IgD-negative memory B cell (primary cell): ENCODE measurements at regions not wholly inside any gene's neighbourhood (a gene's known extent, or its start where the extent isn't known, plus 50 kb on each side); places are given as distances from the start of the nearest gene placed in this dataset.

Experiments
- H3K27ac Mint-ChIP-seq, 3 donors: one replicate each; pipeline ENCODE4 v1.8.0; 2020 to 2022; ENCODE audit warnings: mild to moderate bottlenecking in 3 of 3, mixed read lengths in 3 of 3, moderate library complexity in 1 of 3
- H3K27me3 Mint-ChIP-seq: one replicate; pipeline ENCODE4 v1.8.0; 2021; ENCODE audit warnings: mixed read lengths
- H3K36me3 Mint-ChIP-seq: one replicate; pipeline ENCODE4 v1.8.0; 2020; ENCODE audit warnings: mild to moderate bottlenecking, mixed read lengths
- H3K4me1 Mint-ChIP-seq, 3 donors: one replicate each; pipeline ENCODE4 v1.8.0; 2020 to 2022; ENCODE audit warnings: mixed read lengths in 3 of 3, mild to moderate bottlenecking in 1 of 3
- H3K4me3 Mint-ChIP-seq, 4 donors: one replicate each; pipeline ENCODE4 v1.8.0; 2020 to 2022; ENCODE audit warnings: mild to moderate bottlenecking in 4 of 4, mixed read lengths in 4 of 4, moderate library complexity in 3 of 4
- H3K9me3 Mint-ChIP-seq, 3 donors: one replicate each; pipeline ENCODE4 v1.8.0; 2020 to 2021; ENCODE audit warnings: mixed read lengths in 3 of 3, mild to moderate bottlenecking in 1 of 3

DNA sequence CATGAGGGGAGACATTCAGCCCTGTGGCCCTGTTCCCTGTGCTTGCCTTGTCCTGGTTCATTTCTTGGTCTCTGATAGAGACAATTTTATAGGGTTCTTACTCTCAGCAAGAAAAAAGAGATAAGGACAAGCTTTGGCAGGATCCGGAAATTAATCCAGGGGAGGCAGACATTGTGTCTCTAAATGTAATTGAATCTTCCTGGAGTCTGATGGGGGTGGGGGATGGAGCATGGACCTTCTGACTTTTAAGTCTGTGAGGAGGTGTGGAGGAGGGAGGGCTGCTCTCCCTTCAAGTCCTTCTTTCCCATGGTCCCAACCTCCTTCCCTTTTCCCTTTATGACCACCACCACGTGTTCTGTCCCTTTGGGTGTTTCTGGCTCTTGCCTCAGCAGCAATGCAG is 512.7 kb downstream of the DHX35 start:
- Mint-ChIP-seq H3K4me3 (no peak overlapping the region), H3K36me3 (no peaks in the 10 kb centered on the region), H3K27me3 (no peaks in the 10 kb centered on the region), H3K27ac (no peak overlapping the region), H3K4me1 (no peaks in the 10 kb centered on the region), H3K9me3 (no peaks in the 10 kb centered on the region)

DNA sequence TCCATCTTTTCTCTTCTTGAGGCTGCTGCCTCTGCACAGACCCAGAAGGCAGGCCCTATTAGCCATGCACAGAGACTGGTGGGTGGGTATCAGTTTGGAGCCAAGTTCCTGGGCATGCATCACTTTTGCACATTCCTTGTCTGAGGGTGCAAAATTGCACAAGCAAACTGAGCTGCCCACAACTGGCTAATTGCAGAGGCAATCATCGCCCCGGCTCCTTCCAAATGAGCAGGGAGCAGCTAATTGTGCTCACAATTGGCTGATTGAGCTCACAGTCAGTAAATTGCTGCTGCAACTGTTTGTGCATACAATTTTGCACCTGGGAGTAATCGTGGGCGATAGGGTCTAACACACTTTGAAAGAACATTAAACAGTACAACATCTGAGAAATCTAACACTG is 511.4 kb downstream of the DHX35 start:
- Mint-ChIP-seq H3K4me1 (no peaks in the 10 kb centered on the region), H3K4me3 (no peak overlapping the region), H3K27ac (no peak overlapping the region), H3K27me3 (no peaks in the 10 kb centered on the region), H3K9me3 (peaks cover 0 to 3% (median 0%) of the 10 kb centered on the region in 3 donors), H3K36me3 (no peaks in the 10 kb centered on the region)

DNA sequence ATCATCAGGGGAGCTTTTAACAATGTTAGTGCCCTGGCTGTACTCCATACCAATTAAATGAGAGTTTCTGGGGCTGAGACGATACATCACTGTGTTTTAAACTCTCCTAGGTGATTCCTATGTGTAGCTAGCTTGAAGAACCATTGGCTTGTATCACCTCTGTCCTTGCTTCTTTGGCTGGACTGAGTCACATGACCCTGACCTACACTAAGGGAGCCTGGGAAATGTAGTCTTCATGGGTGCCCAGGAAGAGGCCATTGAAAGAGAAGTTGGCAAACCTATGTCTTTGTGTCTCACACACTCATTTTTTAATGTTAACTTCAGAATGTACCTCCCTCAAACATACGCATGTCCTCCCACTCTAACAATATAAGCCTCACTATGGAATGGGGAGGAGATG is 506.6 kb downstream of the DHX35 start:
- Mint-ChIP-seq H3K27ac (no peak overlapping the region), H3K4me1 (no peaks in the 10 kb centered on the region), H3K27me3 (peaks cover 2% of the 10 kb centered on the region), H3K4me3 (no peak overlapping the region), H3K9me3 (peaks cover 0 to 5% (median 2%) of the 10 kb centered on the region in 3 donors), H3K36me3 (no peaks in the 10 kb centered on the region)

DNA sequence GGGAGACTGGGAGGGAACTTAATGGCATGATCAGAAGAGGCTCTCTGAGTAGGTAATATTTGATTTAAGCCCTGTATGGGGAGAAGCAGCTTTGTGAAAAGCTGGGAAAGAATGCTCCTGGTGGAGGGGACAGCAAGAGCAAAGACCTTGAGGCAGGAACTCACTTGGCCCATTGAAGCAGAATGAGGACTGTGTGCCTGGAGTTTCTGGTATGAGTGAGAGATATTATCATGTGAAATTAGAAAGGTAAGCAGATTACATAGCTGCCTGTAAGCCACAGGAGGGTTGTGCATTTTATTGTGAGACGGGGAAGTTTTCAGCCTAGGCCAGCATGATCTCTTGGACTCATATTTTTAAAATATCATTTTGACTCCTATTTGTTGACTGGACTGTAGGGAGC is 502.1 kb downstream of the DHX35 start:
- no peaks in the 10 kb centered on the region for H3K36me3 Mint-ChIP-seq

DNA sequence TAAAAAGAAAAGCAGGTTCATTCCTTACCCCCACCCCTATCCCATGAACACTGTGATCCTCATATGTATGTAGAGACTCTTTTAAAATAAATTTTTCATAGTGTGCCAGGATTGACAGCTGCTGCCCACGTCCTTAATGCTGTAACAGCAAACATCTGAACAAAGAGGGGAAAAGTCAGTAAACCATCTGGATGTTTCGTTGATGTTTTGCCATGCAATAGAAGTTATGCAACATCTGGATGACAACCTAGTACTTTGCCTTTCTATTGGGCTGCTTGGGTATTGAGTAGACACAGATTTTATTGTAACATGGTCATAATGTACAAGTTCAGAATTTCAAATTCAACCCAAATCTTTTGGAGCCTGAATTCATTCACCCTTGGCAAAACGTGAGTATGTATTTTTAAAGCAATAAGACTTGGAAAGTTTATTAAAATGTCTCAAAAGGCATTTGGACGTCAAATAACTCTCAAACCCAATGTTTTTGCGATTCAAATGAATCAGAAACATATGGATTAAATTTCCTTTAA is 500.3 kb downstream of the DHX35 start:
- H3K4me3 Mint-ChIP-seq = no peak overlapping the region
- H3K27ac Mint-ChIP-seq = no peak overlapping the region
- peaks cover 0 to 2% (median 2%) of the 10 kb centered on the region in 3 donors for H3K9me3 Mint-ChIP-seq
- H3K36me3 Mint-ChIP-seq = peaks cover 2% of the 10 kb centered on the region
- H3K4me1 Mint-ChIP-seq = no peaks in the 10 kb centered on the region
- H3K27me3 Mint-ChIP-seq = peaks cover 7% of the 10 kb centered on the region

More for the DNA sequence above, 502.1 kb downstream of the DHX35 start:
- H3K9me3 Mint-ChIP-seq = peaks cover 0 to 2% (median 2%) of the 10 kb centered on the region in 3 donors
- H3K4me3 Mint-ChIP-seq = no peak overlapping the region
- H3K27me3 Mint-ChIP-seq = peaks cover 7% of the 10 kb centered on the region
- no peaks in the 10 kb centered on the region for H3K4me1 Mint-ChIP-seq
- no peak overlapping the region for H3K27ac Mint-ChIP-seq

DNA sequence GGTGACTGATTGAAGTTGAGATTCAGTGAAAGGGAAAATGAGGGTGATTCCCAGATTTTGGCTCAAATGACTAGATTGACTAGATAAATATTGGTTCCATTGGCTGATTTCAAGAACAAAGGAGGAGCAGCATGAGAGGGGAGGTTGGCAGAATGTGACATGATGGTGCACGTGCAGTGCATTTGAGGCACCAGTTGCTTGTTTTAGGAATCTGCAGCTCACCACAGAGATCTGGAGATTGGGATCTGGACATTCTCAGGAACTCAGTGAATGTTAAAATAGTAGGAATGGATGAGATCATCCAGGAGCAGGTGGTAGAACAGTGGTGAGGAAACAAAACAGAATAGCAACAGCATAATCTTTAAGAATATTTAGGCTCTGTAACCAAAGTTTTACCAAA is 496.3 kb downstream of the DHX35 start:
- Mint-ChIP-seq H3K9me3 (peaks cover 0 to 2% (median 0%) of the 10 kb centered on the region in 3 donors), H3K27me3 (peaks cover 11% of the 10 kb centered on the region), H3K36me3 (peaks cover 4% of the 10 kb centered on the region), H3K4me1 (peaks cover 0 to 4% (median 2%) of the 10 kb centered on the region in 3 donors), H3K27ac (no peak overlapping the region), H3K4me3 (no peak overlapping the region)

DNA sequence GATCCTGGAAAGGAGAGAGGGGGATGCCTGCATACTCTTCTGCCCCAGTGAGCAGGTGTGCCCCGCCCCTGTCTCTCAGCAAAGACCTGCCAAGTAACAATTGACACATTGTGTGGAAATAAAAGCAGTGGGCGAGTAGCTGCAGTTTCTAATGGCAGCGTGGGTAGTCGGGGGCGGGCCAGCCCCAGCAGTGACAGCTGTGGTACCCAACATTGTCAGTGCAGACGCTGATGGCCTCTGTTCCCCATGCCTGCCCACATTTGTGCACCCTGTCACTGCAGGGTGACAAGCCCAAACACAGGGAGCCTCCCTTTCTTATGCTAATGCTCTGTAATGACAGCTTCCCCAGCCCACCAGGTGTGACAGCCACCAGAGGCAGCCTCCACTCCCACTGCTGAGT is 491.7 kb downstream of the DHX35 start:
- no peak overlapping the region for H3K27ac Mint-ChIP-seq
- H3K4me3 Mint-ChIP-seq = no peak overlapping the region
- H3K27me3 Mint-ChIP-seq = peaks cover 8% of the 10 kb centered on the region
- H3K9me3 Mint-ChIP-seq = peaks cover 0 to 2% (median 1%) of the 10 kb centered on the region in 3 donors
- peaks cover 4% of the 10 kb centered on the region for H3K36me3 Mint-ChIP-seq
- peaks cover 5 to 12% (median 7%) of the 10 kb centered on the region in 3 donors for H3K4me1 Mint-ChIP-seq

DNA sequence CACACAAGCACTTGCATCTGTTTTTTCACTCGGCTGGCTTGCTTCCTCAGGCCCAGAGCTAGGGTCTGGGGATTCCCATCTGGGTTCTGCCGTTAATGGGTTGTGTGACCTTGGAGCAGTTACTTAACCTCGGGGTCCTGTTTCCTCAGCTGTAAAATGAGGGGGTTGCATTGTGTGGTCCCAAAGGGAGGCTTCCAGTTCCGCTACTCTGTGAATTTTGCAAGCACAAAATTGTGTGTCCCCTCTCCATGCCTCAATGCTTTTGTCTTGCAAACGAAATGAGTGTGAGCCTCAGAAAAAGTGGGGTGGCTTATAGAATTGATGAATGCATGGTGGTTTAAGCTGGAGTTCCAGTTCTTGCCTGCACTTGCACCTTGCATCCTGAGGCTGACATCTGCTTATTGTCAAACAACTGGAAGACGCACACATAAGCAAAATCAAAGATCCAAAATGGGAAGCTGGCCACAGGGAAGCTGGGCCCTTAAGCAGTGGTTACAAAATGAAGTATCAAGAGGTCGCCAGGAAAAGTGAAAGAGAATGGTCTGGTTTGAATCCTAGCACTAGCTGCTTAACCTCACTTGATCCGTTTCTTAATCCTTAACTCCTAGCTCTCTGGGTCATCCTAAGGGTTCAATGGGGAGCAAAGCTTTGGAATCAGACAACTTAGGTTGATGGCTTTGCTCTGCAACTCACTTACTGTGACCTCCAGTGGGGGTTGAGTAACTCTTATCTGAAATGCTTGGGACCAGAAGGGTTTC is 490.6 kb downstream of the DHX35 start:
- Mint-ChIP-seq H3K4me3 (peak overlapping the region in 1 of 4 donors; percentile 20), H3K27ac (no peak overlapping the region)

DNA sequence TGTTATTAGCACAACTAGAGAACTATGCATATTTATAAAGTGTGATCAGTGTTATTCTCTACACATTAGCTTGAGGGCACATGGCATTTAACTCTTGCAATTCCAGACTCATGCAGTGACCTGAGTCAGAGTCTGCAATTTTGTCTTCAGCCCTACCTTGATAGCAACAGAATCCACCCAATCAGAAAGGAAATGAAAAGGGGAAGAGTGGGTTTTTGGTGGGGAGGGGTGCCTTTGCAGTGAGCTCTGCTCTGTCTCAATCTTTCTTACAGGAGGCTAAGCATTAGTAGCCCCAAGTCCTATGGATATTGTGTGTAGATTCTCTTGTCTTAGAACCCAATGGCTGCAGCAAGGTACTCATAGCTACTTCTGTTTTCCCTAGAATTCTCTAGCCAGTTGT is 489.2 kb downstream of the DHX35 start:
- Mint-ChIP-seq H3K36me3 (peaks cover 1% of the 10 kb centered on the region), H3K27me3 (peaks cover 8% of the 10 kb centered on the region), H3K4me1 (peaks cover 5 to 12% (median 7%) of the 10 kb centered on the region in 3 donors), H3K4me3 (peak overlapping the region in 2 of 4 donors; percentile 19 to 29), H3K9me3 (peaks cover 0 to 1% (median 0%) of the 10 kb centered on the region in 3 donors), H3K27ac (no peak overlapping the region)

More for the DNA sequence above, 490.6 kb downstream of the DHX35 start:
- H3K9me3 Mint-ChIP-seq = peaks cover 0 to 2% (median 1%) of the 10 kb centered on the region in 3 donors
- H3K36me3 Mint-ChIP-seq = peaks cover 2% of the 10 kb centered on the region
- H3K27me3 Mint-ChIP-seq = peaks cover 8% of the 10 kb centered on the region
- H3K4me1 Mint-ChIP-seq = peaks cover 5 to 12% (median 7%) of the 10 kb centered on the region in 3 donors

DNA sequence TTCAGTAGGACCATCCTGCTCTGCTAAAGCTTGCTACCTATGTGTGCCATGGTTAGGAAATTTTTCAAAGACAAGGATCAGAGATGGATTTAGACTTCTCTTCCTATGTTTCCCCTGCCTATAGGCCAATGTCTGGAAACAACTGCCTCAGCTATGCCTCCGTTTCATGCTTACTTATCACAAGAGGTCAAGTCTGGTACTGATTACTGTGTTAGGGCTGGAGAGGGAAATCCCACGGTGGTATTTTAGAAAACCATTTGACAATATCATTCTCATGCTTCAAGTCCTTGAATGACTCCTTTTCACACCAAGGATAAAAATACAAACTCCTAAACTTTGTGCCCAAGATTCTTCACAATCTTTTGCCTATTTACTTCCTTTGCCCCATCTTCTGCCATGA is 484.3 kb downstream of the DHX35 start:
- Mint-ChIP-seq H3K27ac (no peak overlapping the region), H3K9me3 (peaks cover 0 to 1% (median 0%) of the 10 kb centered on the region in 3 donors), H3K27me3 (no peaks in the 10 kb centered on the region), H3K4me3 (no peak overlapping the region), H3K36me3 (no peaks in the 10 kb centered on the region), H3K4me1 (peaks cover 0 to 4% (median 2%) of the 10 kb centered on the region in 3 donors)

DNA sequence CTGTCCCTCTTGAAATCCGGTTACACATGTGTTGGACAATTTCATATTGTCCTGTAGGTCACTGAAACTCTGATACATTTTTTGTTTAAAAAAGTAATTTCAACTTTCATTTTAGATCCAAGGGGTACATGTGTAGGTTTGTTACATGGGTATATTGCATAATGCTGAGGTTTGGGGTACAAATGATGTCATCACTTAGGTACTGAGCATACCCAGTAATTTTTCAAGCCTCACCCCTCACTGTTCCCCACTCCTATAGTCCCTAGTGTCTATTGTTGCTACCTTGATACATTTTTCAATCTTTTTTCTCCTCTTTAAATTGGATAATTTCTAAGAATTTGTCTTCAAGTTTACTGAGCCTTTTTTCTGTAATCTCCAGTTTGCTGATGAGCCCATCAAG is 483.0 kb downstream of the DHX35 start:
- peaks cover 0 to 1% (median under 1%) of the 10 kb centered on the region in 3 donors for H3K9me3 Mint-ChIP-seq
- H3K4me1 Mint-ChIP-seq = no peaks in the 10 kb centered on the region
- H3K4me3 Mint-ChIP-seq = no peak overlapping the region
- no peaks in the 10 kb centered on the region for H3K36me3 Mint-ChIP-seq
- H3K27me3 Mint-ChIP-seq = no peaks in the 10 kb centered on the region
- no peak overlapping the region for H3K27ac Mint-ChIP-seq

DNA sequence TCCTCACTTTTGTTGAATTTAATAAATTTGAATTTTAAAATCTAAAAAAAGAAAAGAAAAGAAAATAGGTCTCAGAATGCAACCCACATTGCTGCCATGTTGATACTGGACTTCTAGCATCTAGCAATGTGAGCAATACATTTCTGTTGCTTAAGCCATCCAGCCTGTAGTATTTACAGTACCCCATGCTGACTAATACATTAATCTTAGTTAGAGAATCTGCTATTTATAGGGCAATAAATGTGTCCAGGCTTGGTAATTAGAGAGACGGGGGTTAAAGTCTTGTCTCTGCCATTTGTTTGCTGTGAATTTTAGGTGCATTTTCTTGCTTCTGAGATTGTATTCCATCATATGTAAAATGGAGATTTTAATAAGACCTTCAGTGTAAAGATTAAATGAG is 471.3 kb downstream of the DHX35 start:
- Mint-ChIP-seq H3K36me3 (no peaks in the 10 kb centered on the region), H3K4me1 (no peaks in the 10 kb centered on the region), H3K27ac (no peak overlapping the region), H3K9me3 (peaks cover 0 to 7% (median 5%) of the 10 kb centered on the region in 3 donors), H3K4me3 (no peak overlapping the region), H3K27me3 (no peaks in the 10 kb centered on the region)

DNA sequence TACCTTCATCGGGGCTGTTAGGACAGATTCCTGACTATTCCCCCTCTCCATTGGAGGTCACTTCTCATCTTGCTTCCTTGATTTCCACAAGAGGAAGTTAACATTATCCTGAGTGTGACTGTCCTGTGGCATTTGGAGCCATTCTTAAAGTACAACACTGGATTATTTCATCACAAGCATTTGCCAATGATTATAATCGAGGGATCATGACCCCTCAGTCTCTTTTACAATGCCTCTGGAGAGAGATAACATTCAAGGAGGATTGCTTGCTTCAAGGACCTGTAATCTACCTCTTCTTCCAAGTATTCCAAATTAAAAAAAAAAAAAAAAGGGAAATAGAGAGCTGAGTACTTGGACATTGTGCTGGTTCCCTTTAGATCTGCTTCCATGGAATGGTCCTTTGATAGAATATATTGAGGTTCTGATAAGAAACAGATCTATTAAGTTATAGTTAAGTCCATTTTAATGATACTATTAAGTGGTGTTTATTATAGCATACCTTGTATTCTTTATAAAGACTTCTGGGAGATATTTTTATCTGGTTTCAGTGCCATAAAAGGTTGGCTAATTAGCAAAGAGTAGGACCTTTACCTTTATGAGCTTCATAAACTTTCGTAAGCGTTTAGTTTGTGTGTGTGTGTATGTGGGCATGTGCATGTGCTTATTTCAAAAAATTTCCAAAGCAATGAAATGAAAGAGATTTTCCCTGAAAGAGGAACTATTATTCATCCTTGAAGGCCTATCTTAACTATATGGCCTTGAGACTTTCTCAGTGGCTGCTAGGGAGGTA is 469.1 kb downstream of the DHX35 start:
- Mint-ChIP-seq H3K27ac (no peak overlapping the region), H3K4me3 (no peak overlapping the region), H3K4me1 (no peaks in the 10 kb centered on the region), H3K36me3 (no peaks in the 10 kb centered on the region), H3K27me3 (no peaks in the 10 kb centered on the region), H3K9me3 (peaks cover 0 to 7% (median 5%) of the 10 kb centered on the region in 3 donors)

DNA sequence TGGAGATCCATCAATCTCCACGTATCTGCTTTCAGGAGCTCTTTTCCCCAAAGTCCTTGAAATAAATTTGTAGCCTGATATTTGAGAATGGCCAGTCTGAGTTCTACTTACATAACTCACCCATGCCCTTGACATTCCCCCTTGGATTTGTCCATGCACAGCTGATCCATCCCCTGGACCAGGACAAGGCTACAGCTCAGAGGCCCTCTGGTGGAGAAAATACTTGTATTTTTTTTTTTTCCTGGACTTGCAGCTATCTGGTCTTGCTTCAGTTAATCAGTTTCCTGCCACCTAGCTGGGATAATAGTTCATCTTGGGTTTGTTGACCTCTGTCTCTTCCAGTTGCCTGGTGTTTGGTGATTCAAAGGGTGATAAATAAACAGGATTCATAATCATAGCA is 467.6 kb downstream of the DHX35 start:
- no peak overlapping the region for H3K4me3 Mint-ChIP-seq
- peaks cover 0 to 5% (median 5%) of the 10 kb centered on the region in 3 donors for H3K9me3 Mint-ChIP-seq
- H3K27ac Mint-ChIP-seq = no peak overlapping the region
- H3K27me3 Mint-ChIP-seq = no peaks in the 10 kb centered on the region
- no peaks in the 10 kb centered on the region for H3K36me3 Mint-ChIP-seq
- no peaks in the 10 kb centered on the region for H3K4me1 Mint-ChIP-seq

DNA sequence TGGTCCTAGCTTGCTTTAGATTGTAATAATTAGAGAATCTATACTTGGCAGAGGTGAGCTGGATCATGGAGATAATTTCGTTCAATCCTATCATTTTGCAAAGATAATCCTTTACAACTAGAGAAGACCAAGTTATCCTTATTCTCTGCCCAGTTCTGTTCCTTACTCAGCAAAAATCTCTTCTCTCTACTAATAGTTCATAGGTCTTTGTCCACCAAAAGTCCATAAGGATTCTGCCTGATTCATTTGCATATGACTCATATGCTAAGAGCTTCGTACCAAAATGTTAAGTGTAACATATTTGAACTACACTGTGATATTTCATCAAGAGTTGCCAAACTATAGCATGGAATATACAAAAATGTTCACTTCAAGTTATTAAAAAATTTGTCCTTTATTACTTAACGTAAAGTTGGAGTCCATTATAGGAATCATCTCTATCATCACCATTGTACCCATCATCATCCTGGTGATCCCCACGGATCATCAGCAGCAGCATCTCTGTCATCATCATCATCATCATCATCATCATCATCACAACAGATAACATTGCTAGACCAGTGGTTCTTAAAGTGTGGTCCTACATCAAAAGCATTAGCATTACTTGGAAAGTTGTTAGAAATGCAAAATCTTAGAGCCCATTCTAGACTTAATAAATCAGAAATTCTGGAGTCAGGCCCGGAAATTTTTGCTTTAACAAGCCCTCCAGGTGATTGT is 463.0 kb downstream of the DHX35 start:
- H3K27me3 Mint-ChIP-seq = no peaks in the 10 kb centered on the region
- no peaks in the 10 kb centered on the region for H3K9me3 Mint-ChIP-seq
- no peak overlapping the region for H3K4me3 Mint-ChIP-seq
- H3K27ac Mint-ChIP-seq = no peak overlapping the region
- no peaks in the 10 kb centered on the region for H3K4me1 Mint-ChIP-seq
- H3K36me3 Mint-ChIP-seq = no peaks in the 10 kb centered on the region
